Esophagus (tissue), 2 donors: ENCODE measurements at regions not wholly inside any gene's neighbourhood (a gene's known extent, or its start where the extent isn't known, plus 50 kb on each side); places are given as distances from the start of the nearest gene placed in this dataset.
"Not testable (repeated sequence)": the region's sequence is repeated elsewhere in the genome, so short reads cannot be mapped to it uniquely, and the experiment has no call there.

Source experiments
- H3K27ac ChIP-seq, 2 donors: one replicate each; pipeline ENCODE4 v1.5.1; 2013; ENCODE audit warnings: low read depth in 2 of 2, mild to moderate bottlenecking in 2 of 2, inconsistent platforms in 1 of 2, low read length in 1 of 2, moderate library complexity in 1 of 2
- H3K27me3 ChIP-seq, 2 donors: one replicate each; pipeline ENCODE4 v1.6.1; 2013; ENCODE audit warnings: low read length in 2 of 2, control low read depth in 1 of 2, mild to moderate bottlenecking in 1 of 2; ENCODE audit not compliant: insufficient read depth in 2 of 2, control insufficient read depth in 1 of 2
- H3K36me3 ChIP-seq, 2 donors: one replicate each; pipeline ENCODE4 v1.6.1; 2013; ENCODE audit warnings: low read length in 1 of 2; ENCODE audit not compliant: control insufficient read depth in 2 of 2, insufficient read depth in 2 of 2
- H3K4me1 ChIP-seq, 2 donors: one replicate each; pipeline ENCODE4 v1.6.1; 2013; ENCODE audit warnings: low read length in 1 of 2; ENCODE audit not compliant: control insufficient read depth in 2 of 2, insufficient read depth in 2 of 2
- H3K4me3 ChIP-seq, 2 donors: one replicate each; pipeline ENCODE4 v1.5.1; 2013; ENCODE audit warnings: low read length in 2 of 2, mild to moderate bottlenecking in 2 of 2, low read depth in 1 of 2, moderate library complexity in 1 of 2
- H3K9me3 ChIP-seq, 2 donors: one replicate each; pipeline ENCODE4 v1.6.1; 2013; ENCODE audit warnings: mild to moderate bottlenecking in 2 of 2, low read depth in 1 of 2, low read length in 1 of 2, moderate library complexity in 1 of 2; ENCODE audit not compliant: control insufficient read depth in 2 of 2, insufficient read depth in 1 of 2
- WGBS, 2 donors: extraction: QIAGEN DNeasy Blood & Tissue Kit; methylation state at CpG; one replicate each; pipeline ENCODE4 v1.1.7; 2013; 5-methylcytosine and 5-hydroxymethylcytosine counted together
- donor health status: healthy with polysubstance abuse.
- donor health status: Bipolar disorder and iron deficiency.

GRCh38 chr3:87848003-87848402, 210.8 kb downstream of the CGGBP1 start:
- no peaks in the 10 kb centered on the region for H3K4me1 ChIP-seq
- H3K9me3 ChIP-seq, result no peaks in the 10 kb centered on the region
- H3K27me3 ChIP-seq, result no peaks in the 10 kb centered on the region
- no peaks in the 10 kb centered on the region for H3K36me3 ChIP-seq
- WGBS, 2 donors, result 81 to 87% methylated on average over 2 of the region's 2 CpGs
- H3K27ac ChIP-seq, result no peak overlapping the region
- no peak overlapping the region for H3K4me3 ChIP-seq

- Histone ChIP-seq H3K4me3 (no peak overlapping the region), H3K36me3 (no peaks in the 10 kb centered on the region), H3K27me3 (no peaks in the 10 kb centered on the region), H3K9me3 (no peaks in the 10 kb centered on the region), H3K27ac (no peak overlapping the region), H3K4me1 (no peaks in the 10 kb centered on the region)
- 83 to 88% methylated on average over 1 of the region's 1 CpG for WGBS, 2 donors
Measured at GRCh38 chr3:87837076-87837475, 221.7 kb downstream of the CGGBP1 start.

DNA sequence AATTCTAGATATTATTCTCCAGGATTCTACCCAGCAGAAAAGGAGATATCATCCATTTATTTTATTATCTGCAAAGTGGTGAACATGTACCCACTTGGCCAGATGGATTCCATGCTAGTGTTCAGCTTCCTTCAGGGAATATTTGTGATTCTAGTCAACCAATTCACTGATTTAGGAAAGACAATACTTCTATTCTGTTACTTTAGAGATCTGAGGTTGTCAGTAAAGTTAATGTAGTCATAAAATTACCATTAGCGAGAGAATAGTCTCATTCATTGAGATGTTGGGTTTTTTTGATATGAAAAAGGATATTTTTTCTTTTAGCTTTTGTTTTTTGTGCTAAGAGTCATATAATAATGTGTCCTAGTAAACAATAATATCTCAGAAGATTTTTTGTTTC, 222.8 kb downstream of the CGGBP1 start:
- WGBS, 2 donors, result 62 to 64% methylated on average over 1 of the region's 1 CpG

GRCh38 chr3:87835236-87835635, 223.6 kb downstream of the CGGBP1 start:
- no peaks in the 10 kb centered on the region for H3K9me3 ChIP-seq
- no peaks in the 10 kb centered on the region for H3K4me1 ChIP-seq
- no peak overlapping the region for H3K4me3 ChIP-seq
- H3K27me3 ChIP-seq, result no peaks in the 10 kb centered on the region
- 86 to 87% methylated on average over 4 of the region's 4 CpGs for WGBS, 2 donors
- no peak overlapping the region for H3K27ac ChIP-seq
- no peaks in the 10 kb centered on the region for H3K36me3 ChIP-seq

More for the DNA sequence above, 222.8 kb downstream of the CGGBP1 start:
- Histone ChIP-seq H3K4me3 (no peak overlapping the region), H3K9me3 (no peaks in the 10 kb centered on the region), H3K4me1 (no peaks in the 10 kb centered on the region), H3K27ac (no peak overlapping the region), H3K27me3 (no peaks in the 10 kb centered on the region), H3K36me3 (no peaks in the 10 kb centered on the region)

GRCh38 chr3:87834327-87834726, 224.5 kb downstream of the CGGBP1 start:
- Histone ChIP-seq H3K4me1 (no peaks in the 10 kb centered on the region), H3K27me3 (no peaks in the 10 kb centered on the region), H3K36me3 (no peaks in the 10 kb centered on the region), H3K27ac (no peak overlapping the region), H3K4me3 (no peak overlapping the region), H3K9me3 (no peaks in the 10 kb centered on the region)
- 42 to 51% methylated on average over 2 of the region's 2 CpGs for WGBS, 2 donors

DNA sequence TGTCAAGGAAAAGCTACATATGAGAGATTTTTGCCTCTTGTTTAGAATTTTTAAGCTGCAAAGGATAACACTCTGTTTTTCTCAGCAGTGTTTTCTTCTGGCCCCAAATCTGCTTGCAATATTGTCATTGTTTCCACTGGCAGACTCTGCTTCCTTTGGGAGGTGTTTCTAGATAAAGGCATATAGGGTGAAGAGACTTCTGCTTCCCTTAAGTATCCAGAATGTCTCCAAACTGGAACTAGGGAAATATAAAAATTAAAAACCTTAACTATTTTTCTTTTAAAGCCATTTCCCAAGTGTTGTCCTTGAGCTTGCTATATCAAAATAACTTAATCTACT, 225.8 kb downstream of the CGGBP1 start:
- Histone ChIP-seq H3K4me1 (no peaks in the 10 kb centered on the region), H3K36me3 (no peaks in the 10 kb centered on the region), H3K27me3 (no peaks in the 10 kb centered on the region), H3K27ac (no peak overlapping the region), H3K9me3 (no peaks in the 10 kb centered on the region), H3K4me3 (no peak overlapping the region)

GRCh38 chr3:87828046-87828445, 230.8 kb downstream of the CGGBP1 start:
- Histone ChIP-seq H3K27me3 (no peaks in the 10 kb centered on the region), H3K27ac (no peak overlapping the region), H3K9me3 (no peaks in the 10 kb centered on the region), H3K36me3 (no peaks in the 10 kb centered on the region), H3K4me1 (no peaks in the 10 kb centered on the region), H3K4me3 (no peak overlapping the region)
- WGBS, 2 donors, result 53 to 54% methylated on average over 3 of the region's 3 CpGs

GRCh38 chr3:87822563-87822962, 236.2 kb downstream of the CGGBP1 start:
- no peaks in the 10 kb centered on the region for H3K36me3 ChIP-seq
- WGBS, 2 donors, result 57 to 58% methylated on average over 2 of the region's 2 CpGs
- no peaks in the 10 kb centered on the region for H3K27me3 ChIP-seq
- no peaks in the 10 kb centered on the region for H3K4me1 ChIP-seq
- no peak overlapping the region for H3K4me3 ChIP-seq
- no peaks in the 10 kb centered on the region for H3K9me3 ChIP-seq
- H3K27ac ChIP-seq, result no peak overlapping the region

- H3K9me3 ChIP-seq, H3K4me3 ChIP-seq, H3K36me3 ChIP-seq, H3K27me3 ChIP-seq, H3K4me1 ChIP-seq, H3K27ac ChIP-seq: not testable (repeated sequence)
- 81 to 84% methylated on average over 6 of the region's 6 CpGs for WGBS, 2 donors
Measured at GRCh38 chr3:87813503-87813902, 245.3 kb downstream of the CGGBP1 start.

GRCh38 chr3:87811953-87812352, 246.9 kb downstream of the CGGBP1 start:
- 47 to 48% methylated on average over 2 of the region's 2 CpGs for WGBS, 2 donors
- no peaks in the 10 kb centered on the region for H3K27me3 ChIP-seq

More at GRCh38 chr3:87811953-87812352, 246.9 kb downstream of the CGGBP1 start:
- Histone ChIP-seq H3K4me1 (no peaks in the 10 kb centered on the region), H3K36me3 (no peaks in the 10 kb centered on the region), H3K4me3 (no peak overlapping the region), H3K27ac (no peak overlapping the region), H3K9me3 (no peaks in the 10 kb centered on the region)
